ENCODE measurements at regions not wholly inside any gene's neighbourhood (a gene's known extent, or its start where the extent isn't known, plus 50 kb on each side); places are given as distances from the start of the nearest gene placed in this dataset.

DNA sequence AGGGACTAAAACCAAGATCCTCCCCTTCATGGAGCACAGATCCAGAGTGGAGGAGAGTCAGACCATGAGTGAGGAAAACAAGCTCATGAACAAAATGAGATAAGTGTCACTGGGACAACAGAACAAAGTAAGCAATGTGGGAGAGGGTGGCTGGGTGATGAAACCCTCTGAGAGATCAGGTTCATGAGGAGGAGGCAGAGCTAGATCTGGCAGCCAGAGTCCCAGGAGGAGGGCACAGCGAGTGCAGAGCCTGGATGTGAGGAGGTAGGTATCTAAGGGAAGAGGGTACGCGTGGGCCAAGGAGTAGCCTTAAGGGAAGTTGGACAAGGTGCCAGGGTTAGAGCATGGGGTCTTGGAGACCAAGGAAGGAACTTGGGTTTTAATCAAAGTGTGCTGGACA is 1311.9 kb downstream of the UQCRFS1 start:
- no peak for DNase-seq (ENCODE audit: extremely low read depth, low read depth)

DNA sequence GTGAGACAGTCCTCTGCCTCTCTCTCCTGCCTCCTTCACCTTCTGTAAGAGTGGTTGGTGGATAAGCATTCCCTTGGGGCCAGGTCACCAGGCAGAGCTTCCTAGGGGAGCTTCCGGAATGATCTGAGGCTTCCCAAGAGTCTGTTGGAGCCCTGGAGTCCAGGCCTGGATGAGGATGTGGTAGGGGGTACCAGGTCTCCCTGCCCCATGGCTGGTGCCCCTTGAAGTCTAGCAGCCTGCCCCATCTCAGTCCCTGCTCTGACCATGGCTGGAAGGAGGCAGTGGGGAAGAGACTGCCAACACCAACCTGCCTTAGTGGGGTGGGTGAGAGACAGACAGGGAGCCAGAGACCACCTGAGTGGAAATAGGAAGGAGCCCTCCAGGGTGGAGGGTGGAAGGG is 1316.9 kb downstream of the UQCRFS1 start:
- no peak for DNase-seq (ENCODE audit: extremely low read depth, low read depth)

DNA sequence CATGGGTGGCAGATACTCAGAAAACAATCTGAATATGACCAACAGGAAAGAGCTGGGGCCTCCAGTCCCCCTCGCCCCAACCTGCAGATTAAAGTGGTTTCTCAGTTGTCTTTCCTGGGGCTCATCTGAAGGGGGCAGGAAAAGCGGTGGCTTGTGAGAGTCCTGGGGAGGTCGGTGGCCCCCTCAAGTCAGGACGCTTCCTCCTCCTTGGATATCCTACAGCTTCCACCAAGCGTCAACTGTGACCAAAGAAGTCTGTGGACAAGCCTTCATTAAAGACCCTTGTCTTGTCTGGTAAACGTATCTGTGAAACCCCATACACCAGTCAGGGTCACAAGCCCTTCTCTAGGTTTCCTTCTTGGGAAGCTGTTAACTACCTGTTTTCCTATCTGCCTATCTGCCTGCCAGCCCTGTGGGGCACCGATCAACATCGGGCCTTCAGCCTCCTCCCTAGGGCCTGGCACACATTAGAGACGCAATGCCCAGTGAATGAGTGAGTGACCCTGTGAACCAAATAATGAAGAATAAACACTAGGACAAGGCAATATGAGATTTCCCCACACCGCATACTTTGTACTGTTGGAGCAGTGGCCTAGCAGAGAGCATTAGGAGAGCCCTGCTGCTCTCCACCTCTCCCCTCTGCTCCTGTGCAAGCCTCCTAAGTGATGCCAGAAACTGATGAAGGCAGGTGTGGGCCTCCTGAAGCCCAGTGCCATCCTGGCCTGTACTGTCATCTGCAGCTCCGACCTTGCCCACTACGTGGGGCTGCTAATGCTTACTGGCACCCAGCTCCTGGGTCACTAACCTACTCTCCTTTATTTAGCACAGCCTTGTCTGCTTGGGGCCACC is 1317.8 kb downstream of the UQCRFS1 start:
- no peak for DNase-seq (ENCODE audit: extremely low read depth, low read depth)

DNA sequence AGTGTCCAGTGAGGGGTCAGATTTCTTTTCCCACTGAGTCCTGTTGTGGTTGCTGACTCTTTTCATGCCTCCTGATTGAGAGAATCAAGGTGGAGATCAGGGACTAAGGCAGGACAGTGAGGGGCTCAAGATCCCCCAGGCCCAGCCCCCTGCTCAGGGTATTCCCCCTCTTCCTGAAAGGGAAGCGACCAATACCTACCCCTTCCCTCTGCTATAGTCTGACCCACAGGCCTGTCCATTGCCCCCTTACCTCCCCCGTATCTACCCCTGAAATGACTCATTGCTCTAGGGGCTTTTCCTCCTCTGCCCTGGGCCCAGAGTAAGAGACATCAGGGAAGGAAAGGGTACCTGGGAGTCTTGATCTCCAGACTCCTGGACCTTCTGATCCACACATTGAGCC is 1320.5 kb downstream of the UQCRFS1 start:
- no peak for DNase-seq (ENCODE audit: extremely low read depth, low read depth)

DNA sequence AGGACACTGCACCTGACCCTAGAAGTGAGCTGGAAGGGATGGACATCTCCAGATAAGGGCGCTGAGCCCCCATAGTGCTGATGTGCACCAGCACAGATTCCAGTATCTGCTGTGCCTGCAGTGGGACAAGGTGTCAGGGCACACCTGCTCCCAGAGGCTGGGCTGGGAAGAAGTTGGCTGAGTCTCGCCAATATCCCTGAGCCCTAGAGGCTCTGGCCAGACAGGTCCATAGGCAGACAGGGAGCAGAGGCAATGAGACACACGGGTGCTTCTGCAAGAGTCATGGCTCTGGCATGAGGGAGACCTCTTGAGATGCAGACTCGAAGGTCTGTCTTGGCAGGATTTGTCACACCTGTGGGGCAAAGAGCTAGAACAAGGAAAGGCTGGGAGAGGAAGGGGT is 1321.5 kb downstream of the UQCRFS1 start:
- no peak for DNase-seq (ENCODE audit: extremely low read depth, low read depth)

DNA sequence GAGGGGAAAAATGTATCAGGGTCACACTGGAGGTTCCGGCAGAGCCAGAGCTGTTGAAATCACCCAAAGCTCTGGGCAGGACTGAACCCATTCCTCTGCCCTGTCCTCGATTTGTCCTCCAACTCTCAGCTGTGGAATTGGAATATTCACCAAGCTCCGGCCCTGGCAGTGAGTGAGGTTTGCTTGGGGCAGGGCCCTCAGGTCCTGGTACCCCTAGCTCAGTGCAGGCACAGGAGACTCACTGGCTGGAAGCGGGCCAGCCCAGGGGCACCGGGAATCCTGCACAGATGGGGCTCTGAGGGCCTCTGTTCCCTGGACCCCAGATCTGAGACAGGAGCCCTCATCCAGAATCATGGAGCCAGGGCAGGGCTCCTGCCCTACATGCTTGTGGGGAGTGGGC is 1322.3 kb downstream of the UQCRFS1 start:
- no peak for DNase-seq (ENCODE audit: extremely low read depth, low read depth)

DNA sequence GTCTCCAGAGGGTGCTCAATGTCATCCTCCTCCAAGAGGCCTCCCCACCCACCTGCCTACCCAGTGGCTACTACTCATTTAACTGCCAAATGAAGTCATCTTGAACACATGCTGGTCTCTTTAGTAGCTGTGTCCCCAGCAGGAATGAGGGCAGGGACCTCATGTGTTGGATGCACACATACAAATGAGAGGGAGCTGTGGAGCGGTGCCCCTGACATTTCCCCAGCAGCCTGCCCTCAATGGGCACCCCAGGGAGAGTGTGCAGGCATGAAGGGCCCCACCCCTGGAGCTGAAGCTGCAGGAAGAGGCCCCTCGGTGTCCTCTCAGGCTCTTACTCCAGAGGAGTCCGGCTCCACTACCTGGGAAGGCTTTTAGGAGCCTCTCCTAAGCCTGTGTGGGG is 1322.7 kb downstream of the UQCRFS1 start:
- no peak for DNase-seq (ENCODE audit: extremely low read depth, low read depth)

DNA sequence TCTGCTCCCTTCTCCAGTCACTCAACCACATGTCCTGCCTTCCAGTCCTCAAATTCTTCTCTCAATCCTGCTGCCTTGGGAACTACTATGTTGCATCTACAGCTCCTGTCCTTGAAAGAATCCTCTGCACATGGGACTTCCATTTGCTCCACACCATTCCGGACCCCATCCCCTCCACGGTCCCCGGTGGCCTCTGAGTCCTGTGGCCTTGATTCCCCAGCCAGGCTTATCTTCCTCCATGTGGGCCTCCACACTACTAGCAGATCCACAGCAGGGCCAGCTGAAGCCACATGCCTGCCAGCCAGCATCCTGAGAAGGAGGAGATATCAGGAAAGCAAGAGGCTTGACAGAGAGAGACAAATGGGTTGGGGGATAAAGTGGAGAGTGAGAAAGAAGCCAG is 1323.8 kb downstream of the UQCRFS1 start:
- no peak for DNase-seq (ENCODE audit: extremely low read depth, low read depth)

DNA sequence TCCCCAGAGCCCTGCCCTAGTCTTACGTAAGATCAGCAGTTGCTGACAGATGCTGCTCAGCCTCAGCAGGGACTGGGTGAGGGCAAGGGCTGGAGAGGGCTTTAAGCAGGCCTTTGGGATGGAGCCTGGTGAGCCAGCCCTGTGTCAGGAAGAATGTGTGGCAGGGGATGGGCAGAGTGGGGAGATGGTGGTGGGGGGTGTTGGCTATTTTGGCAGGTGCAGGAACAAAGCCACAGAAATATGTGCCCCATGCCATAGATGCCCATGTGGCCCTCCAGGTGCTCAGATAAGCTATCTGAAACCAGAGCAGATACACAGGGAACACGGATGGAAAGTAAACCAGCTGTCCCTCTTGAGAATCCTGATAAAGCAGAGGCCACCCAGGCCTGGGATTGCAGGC is 1325.0 kb downstream of the UQCRFS1 start:
- no peak for DNase-seq (ENCODE audit: extremely low read depth, low read depth)

DNA sequence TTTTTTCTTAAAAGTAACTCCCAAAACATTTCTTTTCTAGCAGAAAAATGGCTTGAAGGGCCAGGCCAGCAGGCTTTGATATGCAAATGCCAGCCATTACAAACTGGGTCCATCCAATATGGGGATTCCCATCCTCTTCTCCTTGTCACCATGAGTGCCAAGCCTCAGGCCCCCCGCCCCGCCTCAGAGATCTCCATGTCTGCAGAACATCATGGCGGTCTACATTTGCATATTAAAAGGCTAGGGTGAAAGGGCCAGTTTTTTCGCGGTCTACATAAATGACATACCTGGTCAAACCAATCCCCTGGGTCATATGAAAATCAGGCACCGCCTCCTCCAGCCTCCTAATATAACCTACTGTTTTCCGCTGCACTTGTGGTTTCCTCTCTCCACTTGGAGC is 1327.6 kb downstream of the UQCRFS1 start:
- DNase-seq (ENCODE audit: extremely low read depth, low read depth) = no peak

DNA sequence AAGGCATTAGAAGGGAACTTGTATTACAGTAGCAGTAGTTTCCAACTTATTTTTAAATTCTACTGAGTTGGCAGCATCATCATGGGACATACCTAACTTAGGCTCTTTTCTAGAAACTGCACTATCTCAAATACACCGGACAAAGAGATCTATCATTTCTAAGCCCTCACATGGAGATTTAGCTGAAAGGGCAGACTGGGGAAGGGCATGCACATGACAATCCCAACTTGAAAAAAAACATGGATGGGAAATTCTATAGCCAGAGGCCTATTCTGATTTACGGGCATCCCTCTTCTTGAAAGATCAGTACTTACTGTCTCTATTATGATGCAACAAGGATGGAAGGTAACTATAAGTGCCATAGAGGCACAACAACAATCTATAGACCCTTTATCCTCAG is 1328.6 kb downstream of the UQCRFS1 start:
- DNase-seq (ENCODE audit: extremely low read depth, low read depth) = no peak

DNA sequence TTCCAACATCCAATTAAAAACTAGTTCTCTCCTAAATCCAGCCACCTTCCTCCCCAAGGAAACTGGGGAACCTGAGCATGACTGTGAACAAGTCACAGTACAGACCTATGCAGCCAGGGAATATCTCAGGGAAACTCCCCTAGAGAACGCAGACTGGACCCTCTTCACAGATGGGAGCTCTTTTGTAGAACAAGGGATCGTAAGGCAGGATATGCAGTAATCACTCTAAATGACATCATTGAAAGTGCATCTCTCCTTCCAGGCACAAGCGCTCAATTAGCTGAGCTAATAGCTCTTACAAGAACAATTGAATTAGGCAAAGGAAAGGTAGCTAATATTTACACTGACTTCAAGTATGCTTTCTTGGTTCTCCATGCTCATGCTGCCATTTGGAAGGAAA is 1331.7 kb downstream of the UQCRFS1 start:
- DNase-seq (ENCODE audit: extremely low read depth, low read depth) = no peak

DNA sequence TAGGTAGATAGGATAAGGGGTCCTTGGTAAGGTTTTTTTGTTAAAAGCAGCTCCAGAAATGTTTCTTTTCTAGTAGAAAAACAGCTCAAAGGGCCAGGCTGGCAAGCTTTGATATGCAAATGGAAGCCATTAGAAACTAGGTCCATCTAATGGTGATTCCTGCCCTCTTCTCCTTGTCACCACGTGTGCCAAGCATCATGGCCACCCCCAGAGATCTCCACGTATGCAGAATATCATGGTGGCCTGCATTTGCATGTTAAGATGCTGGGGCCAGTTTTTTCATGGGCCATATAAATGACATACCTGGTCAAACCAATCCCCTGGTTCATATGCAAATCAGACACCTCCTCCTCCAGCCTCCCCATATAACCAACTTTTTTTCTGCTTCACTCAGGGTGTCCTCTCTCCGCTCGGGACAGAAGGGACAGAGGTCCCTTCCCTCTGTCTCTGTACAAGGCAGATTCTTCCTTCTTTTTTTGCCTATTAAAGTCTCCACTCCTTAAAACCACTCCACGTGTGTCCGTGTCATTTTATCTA is 1335.9 kb downstream of the UQCRFS1 start:
- DNase-seq (ENCODE audit: extremely low read depth, low read depth) = no peak

DNA sequence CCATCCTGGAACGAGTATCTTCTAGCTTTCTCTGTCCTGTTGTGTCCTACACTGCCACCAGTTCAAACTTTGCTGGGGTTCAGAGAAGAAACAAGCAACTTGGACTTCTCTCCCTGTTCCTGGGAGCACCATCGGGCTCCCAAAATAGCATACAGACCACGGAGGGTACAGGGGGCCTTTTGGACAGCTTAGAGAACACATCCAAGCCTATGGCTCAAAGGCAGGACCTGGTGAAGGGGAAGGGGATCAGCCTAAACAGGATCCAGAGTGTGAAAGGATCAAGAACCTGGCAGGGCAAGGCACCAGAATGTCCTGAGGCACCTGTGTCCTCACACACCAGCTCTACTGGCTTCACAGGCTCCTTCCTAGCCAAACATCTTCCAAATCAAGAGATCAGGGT is 1336.5 kb downstream of the UQCRFS1 start:
- no peak for DNase-seq (ENCODE audit: extremely low read depth, low read depth)

DNA sequence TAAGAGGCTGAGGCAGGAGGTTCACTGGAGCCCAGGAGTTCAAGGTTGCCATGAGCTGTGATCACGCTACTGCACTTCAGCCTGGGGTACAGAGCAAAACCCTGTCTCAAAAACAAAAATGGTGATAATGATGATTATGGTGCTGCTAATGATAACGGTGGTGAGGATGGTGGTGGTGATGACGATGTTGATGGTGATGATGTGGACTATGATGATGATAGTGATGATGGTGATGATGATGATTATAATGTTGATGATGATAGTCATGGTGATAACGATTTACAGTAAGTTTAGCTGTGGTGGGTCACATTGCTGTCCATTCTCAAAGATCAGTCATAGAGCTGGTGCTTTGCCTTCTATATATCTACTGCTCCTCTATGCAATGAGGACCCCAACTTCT is 1340.6 kb downstream of the UQCRFS1 start:
- DNase-seq (ENCODE audit: extremely low read depth, low read depth) = no peak

DNA sequence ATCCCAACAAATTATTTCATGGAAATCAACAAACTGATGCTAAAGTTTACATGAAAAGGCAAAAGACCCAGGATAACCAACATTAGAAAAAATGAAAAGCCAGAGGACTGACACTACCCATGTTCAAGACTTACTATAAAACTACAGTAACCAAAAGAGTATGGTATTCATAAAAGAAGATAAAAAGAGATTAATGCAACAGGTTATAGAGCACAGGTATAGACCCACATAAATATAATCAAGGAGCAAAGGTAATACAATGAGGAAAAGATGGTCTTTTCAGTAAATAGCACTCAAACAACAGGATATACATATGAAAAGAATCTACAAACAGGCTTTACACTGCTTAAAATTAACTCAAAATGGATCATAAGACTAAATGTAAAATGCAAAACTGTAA is 1342.7 kb downstream of the UQCRFS1 start:
- DNase-seq (ENCODE audit: extremely low read depth, low read depth) = no peak

DNA sequence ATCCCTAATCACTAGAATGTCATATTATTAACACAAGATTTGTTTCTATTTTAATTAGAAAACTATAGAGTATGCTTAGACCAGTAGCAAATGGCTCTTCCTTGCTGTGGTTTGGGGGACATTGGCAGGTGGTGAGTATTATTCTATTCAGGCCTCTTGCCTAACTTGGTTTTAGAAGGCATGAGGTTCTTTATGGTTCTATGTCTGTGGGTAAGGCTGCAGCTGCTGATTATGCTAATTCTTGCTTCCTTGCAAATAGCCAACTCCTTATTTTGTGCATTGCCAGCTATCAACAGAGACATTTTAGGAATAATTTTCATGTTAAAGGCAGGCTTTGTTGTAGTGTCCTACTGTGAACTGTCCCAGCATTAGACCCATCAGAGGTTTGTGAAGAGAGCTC is 1344.9 kb downstream of the UQCRFS1 start:
- no peak for DNase-seq (ENCODE audit: extremely low read depth, low read depth)

DNA sequence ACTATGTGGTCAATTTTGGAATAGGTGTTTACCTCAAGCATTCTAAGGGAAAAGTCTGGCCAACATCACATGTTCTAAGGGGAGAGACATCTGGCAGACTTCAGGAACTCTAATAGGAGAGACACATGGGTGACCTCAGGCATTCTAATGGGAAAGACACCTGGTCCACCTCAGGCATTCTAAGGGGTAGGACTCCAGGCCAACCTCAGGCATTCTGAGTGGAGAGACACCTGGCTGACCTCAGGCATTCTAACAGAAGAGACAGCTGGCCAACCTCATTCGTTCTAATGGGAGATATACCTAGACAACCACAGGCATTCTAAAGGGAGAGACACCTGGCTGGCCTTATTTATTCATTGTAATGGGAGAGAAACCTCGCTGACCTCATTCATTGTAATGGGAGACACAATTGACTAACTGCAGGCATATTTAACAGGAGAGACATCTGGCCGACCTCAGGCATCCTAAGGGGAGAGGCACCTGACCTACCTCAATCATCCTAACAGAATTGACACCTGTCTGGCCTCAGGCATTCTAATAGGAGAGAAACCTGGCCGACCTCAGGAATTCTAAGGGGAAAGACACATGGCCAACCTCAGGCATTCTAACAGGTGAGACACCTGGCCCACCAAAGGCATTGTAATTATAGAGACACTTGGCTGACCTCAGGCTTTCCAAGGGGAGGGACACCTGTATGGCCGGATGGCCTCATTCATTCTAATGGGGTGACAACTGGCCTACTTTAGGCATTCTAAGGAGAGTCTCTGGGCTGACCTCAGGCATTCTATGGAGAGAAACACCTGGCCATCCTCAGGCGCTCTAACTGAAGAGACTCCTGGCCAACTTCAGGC is 1346.8 kb downstream of the UQCRFS1 start:
- DNase-seq (ENCODE audit: extremely low read depth, low read depth) = no peak

DNA sequence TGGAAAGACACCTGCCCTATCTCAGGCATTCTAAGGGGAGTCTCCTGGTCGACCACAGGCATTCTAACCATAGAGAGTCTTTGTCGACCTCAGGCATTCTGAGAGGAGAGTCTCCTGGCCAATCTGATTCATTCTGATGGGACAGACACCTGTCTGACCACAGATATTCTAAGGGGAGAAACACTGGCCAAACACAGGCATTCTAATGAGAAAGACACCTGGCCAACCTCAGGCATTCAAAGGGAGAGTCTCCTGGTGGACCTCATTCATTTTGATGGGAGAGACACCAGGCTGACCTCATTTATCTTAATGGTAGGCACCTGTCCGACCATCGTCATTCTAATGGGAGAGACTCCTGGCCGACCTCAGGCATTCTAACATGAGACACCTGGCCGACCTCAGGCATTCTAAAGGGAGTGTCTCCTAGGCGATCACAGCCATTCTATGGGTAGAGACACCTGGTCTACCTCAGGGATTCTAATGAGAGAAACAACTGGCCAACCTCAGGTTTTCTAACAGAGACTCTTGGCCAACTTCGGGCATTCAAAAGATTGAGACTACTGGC is 1351.5 kb downstream of the UQCRFS1 start:
- DNase-seq (ENCODE audit: extremely low read depth, low read depth) = no peak

DNA sequence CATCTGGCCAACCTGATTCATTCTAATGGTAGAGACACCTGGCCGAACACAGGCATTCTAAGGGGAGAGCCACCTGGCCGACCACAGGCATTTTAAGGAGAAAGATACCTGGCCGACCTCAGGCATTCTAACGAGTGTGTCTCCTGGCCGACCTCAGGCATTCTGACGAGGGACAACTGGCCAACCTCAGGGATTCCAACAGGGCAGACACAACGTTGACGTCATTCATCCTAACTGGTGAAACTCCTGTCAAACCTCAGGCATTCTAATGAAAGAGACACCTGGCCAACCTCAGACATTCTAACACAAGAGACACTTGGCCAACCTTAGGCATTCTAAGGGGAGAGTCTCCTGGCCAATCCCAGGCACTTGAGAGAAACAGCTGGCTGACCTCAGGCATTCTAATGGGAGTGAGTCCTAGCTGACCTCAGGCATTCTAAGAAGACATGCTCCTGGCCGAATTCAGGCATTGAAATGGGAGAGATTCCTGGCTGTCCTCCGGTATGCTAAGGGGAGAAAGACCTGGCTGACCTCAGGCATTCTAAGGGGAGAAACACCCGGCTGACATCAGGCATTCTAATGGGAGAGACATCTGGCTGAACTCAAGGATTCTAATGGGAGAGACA is 1352.5 kb downstream of the UQCRFS1 start:
- DNase-seq (ENCODE audit: extremely low read depth, low read depth) = no peak

DNA sequence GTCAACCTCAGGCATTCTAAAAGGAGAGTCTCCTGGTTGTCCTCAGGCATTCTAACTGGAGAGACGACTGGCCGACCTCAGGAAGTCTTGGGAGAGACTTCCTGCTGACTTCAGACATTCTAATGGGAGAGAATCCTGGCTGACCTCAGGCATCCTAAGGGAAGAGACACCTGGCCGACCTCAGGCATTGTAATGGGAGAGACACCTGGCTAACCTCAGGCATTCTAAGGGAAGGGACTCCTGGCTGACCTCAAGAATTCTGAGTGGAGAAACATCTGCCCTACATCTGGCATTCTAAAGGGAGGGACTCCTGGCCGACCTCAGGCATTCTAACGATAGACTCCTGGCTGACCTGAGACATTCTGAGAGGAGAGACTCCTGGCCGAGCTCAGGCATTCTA is 1353.3 kb downstream of the UQCRFS1 start:
- no peak for DNase-seq (ENCODE audit: extremely low read depth, low read depth)
